ENCODE measurements at regions not wholly inside any gene's neighbourhood (a gene's known extent, or its start where the extent isn't known, plus 50 kb on each side); places are given as distances from the start of the nearest gene placed in this dataset.

GRCh38 chr13:34435338-34435737 lies 506.7 kb upstream of the NBEA start:
- Histone ChIP-seq H3K27me3 (ENCODE audit: insufficient read depth, low read depth) (no peaks in the 10 kb centered on the region), H3K9me3 (ENCODE audit: insufficient read depth, low read depth) (peaks cover 5% of the 10 kb centered on the region; the same call in 1 of the 2 replicates), H2AFZ (no peak overlapping the region), H3F3A (ENCODE audit: insufficient read depth, low read depth) (no peaks in the 10 kb centered on the region), H3K4me2 (no peak overlapping the region), H3K79me2 (ENCODE audit: low read depth) (no peaks in the 10 kb centered on the region), H4K20me1 (ENCODE audit: insufficient read depth) (no peaks in the 10 kb centered on the region), H3K9me2 (ENCODE audit: insufficient read depth) (no peaks in the 10 kb centered on the region; the same call in 1 of the 2 replicates), H3K4me1 (replicated peaks; ENCODE audit: insufficient read depth) (no peaks in the 10 kb centered on the region), H3K27ac (no peak overlapping the region), H3K36me3 (ENCODE audit: low read depth) (no peaks in the 10 kb centered on the region), H3K4me3 (no peak overlapping the region)
- intact Hi-C loops (cut with micrococcal nuclease; ENCODE audit: unreplicated experiment): no loop called here
- TF ChIP-seq EZH2 (IDR thresholded peaks at IDR 0.05; ENCODE audit: low read depth): no peak
- no peak for TF ChIP-seq CTCF (conservative IDR thresholded peaks at IDR 0.05)
- ChIA-PET POLR2A (ENCODE audit: unreplicated experiment) (no interaction called here), CTCF (interaction anchor here (0.5 kb wide), 1 partner anchor 8 kb away, joined by 4 read pairs; no protein-coding TSS in a partner anchor)
- BruUV-seq (replicated peaks): no TSS peak
- DNase-seq: no peak

GRCh38 chr13:34437873-34438272 lies 504.2 kb upstream of the NBEA start:
- intact Hi-C loops (cut with micrococcal nuclease; ENCODE audit: unreplicated experiment): no loop called here

DNA sequence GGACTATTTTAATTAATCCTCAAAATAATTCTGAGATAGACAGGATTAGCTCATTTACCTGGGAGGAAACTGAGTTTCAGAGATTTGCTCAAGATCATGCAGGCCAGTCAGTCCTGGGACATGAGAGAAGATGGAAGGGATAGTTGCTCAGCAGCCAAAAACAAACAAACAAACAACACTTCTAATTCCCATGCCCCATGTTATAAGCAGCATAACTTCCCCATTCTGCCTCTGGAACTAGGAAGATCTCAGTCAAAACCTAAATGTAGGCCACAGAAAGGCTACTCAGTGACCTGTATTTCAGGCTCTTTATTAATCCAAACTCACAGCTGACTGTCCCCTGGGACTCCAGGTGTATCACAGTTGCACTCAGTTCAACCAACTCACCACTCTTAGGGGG lies 489.2 kb upstream of the NBEA start:
- Histone ChIP-seq H3K4me1 (replicated peaks; ENCODE audit: insufficient read depth) (no peaks in the 10 kb centered on the region), H3K9me3 (ENCODE audit: insufficient read depth, low read depth) (peaks cover 3% of the 10 kb centered on the region; the same call in 1 of the 2 replicates), H2AFZ (no peak overlapping the region), H4K20me1 (ENCODE audit: insufficient read depth) (no peaks in the 10 kb centered on the region), H3K9me2 (ENCODE audit: insufficient read depth) (no peaks in the 10 kb centered on the region), H3K27ac (no peak overlapping the region), H3K4me2 (no peak overlapping the region), H3K4me3 (no peak overlapping the region), H3K27me3 (ENCODE audit: insufficient read depth, low read depth) (no peaks in the 10 kb centered on the region), H3K36me3 (ENCODE audit: low read depth) (no peaks in the 10 kb centered on the region), H3F3A (ENCODE audit: insufficient read depth, low read depth) (no peaks in the 10 kb centered on the region), H3K79me2 (ENCODE audit: low read depth) (no peaks in the 10 kb centered on the region)
- peak in 1 of 2 experiments; percentile 64 for DNase-seq
- TF ChIP-seq CTCF (conservative IDR thresholded peaks at IDR 0.05) (no peak), EZH2 (IDR thresholded peaks at IDR 0.05; ENCODE audit: low read depth) (no peak)
- ChIA-PET CTCF (no interaction called here), POLR2A (ENCODE audit: unreplicated experiment) (no interaction called here)
- no TSS peak for BruUV-seq (replicated peaks)
- intact Hi-C loops (cut with micrococcal nuclease; ENCODE audit: unreplicated experiment): no loop called here

More at GRCh38 chr13:34437873-34438272, 504.2 kb upstream of the NBEA start:
- Histone ChIP-seq H4K20me1 (ENCODE audit: insufficient read depth) (no peaks in the 10 kb centered on the region), H3K36me3 (ENCODE audit: low read depth) (no peaks in the 10 kb centered on the region), H3K4me3 (no peak overlapping the region), H3K4me1 (replicated peaks; ENCODE audit: insufficient read depth) (no peaks in the 10 kb centered on the region), H3K9me3 (ENCODE audit: insufficient read depth, low read depth) (peaks cover 5% of the 10 kb centered on the region; the same call in 1 of the 2 replicates), H3K27ac (no peak overlapping the region), H2AFZ (no peak overlapping the region), H3K9me2 (ENCODE audit: insufficient read depth) (no peaks in the 10 kb centered on the region; the same call in 1 of the 2 replicates), H3K4me2 (no peak overlapping the region), H3F3A (ENCODE audit: insufficient read depth, low read depth) (no peaks in the 10 kb centered on the region), H3K27me3 (ENCODE audit: insufficient read depth, low read depth) (no peaks in the 10 kb centered on the region), H3K79me2 (ENCODE audit: low read depth) (no peaks in the 10 kb centered on the region)
- DNase-seq: no peak
- TF ChIP-seq CTCF (conservative IDR thresholded peaks at IDR 0.05): no peak
- no peak for TF ChIP-seq EZH2 (IDR thresholded peaks at IDR 0.05; ENCODE audit: low read depth)
- ChIA-PET POLR2A (ENCODE audit: unreplicated experiment) (no interaction called here), CTCF (no interaction called here)
- no TSS peak for BruUV-seq (replicated peaks)
